Muscle layer of colon (tissue), 2 donors: ENCODE measurements at regions not wholly inside any gene's neighbourhood (a gene's known extent, or its start where the extent isn't known, plus 50 kb on each side); places are given as distances from the start of the nearest gene placed in this dataset.
"Not testable (repeated sequence)": the region's sequence is repeated elsewhere in the genome, so short reads cannot be mapped to it uniquely, and the experiment has no call there.

Source experiments
- H3K27ac ChIP-seq: one replicate; pipeline ENCODE4 v1.7.0; 2013; ENCODE audit warnings: low read depth, mild to moderate bottlenecking, low read length, moderate library complexity
- H3K27me3 ChIP-seq, 2 donors: one replicate each; pipeline ENCODE4 v1.7.0; 2013; ENCODE audit warnings: low read length in 2 of 2, mild to moderate bottlenecking in 2 of 2; ENCODE audit not compliant: insufficient read depth in 2 of 2, control insufficient read depth in 1 of 2
- H3K36me3 ChIP-seq: one replicate; pipeline ENCODE4 v1.7.0; 2013; ENCODE audit warnings: mild to moderate bottlenecking, low read length; ENCODE audit not compliant: insufficient read depth
- H3K4me1 ChIP-seq: one replicate; pipeline ENCODE4 v1.7.0; 2013; ENCODE audit warnings: mild to moderate bottlenecking, low read length; ENCODE audit not compliant: insufficient read depth
- H3K4me3 ChIP-seq, 2 donors: one replicate each; pipeline ENCODE4 v1.7.0; 2013; ENCODE audit warnings: low read length in 2 of 2, low read depth in 1 of 2, mild to moderate bottlenecking in 1 of 2, moderate library complexity in 1 of 2
- H3K9ac ChIP-seq: one replicate; pipeline ENCODE4 v1.7.0; 2013; ENCODE audit warnings: low read length
- H3K9me3 ChIP-seq: one replicate; pipeline ENCODE4 v1.7.0; 2013; ENCODE audit warnings: mild to moderate bottlenecking, low read length
- donor health status: abdominal sarcoma.
- donor health status: Adenocarcinoma of cecum.

DNA sequence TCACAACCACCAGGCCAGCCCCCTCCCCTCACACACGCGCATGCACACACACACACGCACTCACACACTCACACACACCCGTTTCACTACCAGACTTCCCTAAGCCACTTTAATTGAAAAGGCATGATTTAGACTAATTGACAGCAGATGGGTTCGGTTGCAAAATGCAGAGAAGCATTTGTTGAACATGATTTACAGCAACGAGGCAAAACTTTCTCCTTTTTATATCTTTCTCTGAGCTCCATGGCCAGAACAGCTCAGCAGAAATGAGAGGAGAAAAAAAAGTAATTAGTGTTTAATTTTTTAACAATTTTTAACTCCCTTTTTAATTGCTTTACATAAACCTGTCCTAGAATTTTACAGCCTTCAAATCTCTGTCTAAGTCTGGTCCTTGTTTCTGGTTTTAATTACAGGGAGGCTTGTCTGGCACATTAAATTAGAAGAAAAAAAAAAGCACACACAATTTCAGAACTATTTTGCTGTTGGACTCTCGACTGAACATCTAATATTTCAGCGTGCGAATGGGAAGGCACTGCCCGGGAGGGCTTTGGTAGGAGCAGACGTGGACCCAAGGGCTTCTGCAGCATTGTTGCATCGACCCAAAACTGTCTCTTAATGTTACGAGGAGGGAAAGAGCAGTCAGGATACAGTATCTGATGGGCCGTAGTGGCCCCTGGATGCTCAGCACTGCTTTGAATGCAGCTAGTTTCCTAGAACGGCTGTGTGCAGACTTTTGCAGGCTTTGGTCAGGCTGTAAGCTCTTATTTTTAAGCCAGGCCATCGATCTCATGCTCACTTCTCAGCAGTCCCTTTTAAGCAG lies 255.9 kb downstream of the SOX9 start:
- H3K4me3 ChIP-seq: no peak overlapping the region
- H3K27me3 ChIP-seq: no peaks in the 10 kb centered on the region
- H3K36me3 ChIP-seq: no peaks in the 10 kb centered on the region
- H3K9me3 ChIP-seq: no peaks in the 10 kb centered on the region
- peaks cover 5% of the 10 kb centered on the region for H3K4me1 ChIP-seq
- no peak overlapping the region for H3K27ac ChIP-seq
- no peak overlapping the region for H3K9ac ChIP-seq

DNA sequence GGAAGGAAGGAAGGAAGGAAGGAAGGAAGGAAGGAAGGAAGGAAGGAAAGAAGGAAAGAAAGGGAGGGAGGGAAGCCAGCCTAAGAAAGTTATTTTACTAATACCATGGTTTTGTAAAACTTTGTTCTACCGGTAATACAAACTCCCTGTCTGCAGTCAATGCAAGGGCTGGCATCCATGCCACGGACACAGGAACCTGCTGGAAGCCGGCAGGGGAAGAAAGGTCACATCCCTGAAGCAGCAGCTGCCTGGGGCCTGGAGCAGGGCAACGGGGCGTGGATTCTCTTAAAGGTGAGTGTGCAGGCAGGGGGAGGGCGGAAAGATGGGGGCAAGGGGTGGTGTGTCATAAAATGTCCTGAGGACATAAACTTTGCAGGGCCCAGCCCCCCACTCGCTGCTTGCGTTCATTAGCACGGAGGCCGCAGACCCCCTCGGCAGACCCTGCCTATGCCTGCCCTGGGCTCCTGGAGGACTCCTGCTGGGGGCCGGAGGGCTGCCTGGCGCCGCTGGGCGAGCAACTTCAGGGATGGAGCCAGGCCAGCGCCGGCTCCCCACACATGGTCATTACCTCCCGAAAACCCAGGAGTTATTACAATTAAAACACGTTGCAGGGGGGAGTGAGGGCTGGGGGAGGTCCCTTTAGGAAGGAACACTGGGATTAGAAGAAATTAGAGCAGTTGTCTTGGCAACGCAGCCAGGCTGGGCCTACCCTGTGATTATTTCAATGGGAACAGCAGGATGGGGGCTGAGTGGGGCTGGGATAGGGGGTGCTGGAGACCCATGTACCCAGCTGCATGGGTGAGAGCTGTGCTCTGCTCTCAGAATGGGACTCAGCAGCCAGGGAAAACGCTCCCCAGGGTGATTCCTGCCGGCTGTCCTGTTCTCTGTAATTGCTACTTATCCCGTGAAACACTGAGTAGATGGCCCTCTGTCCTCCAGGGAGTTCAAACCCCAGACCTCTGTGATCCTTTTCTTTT lies 257.9 kb downstream of the SOX9 start:
- H3K27ac ChIP-seq: no peak overlapping the region
- no peak overlapping the region for H3K4me3 ChIP-seq
- H3K4me1 ChIP-seq: peaks cover 5% of the 10 kb centered on the region
- no peaks in the 10 kb centered on the region for H3K36me3 ChIP-seq
- no peak overlapping the region for H3K9ac ChIP-seq
- H3K9me3 ChIP-seq: no peaks in the 10 kb centered on the region
- H3K27me3 ChIP-seq: no peaks in the 10 kb centered on the region

DNA sequence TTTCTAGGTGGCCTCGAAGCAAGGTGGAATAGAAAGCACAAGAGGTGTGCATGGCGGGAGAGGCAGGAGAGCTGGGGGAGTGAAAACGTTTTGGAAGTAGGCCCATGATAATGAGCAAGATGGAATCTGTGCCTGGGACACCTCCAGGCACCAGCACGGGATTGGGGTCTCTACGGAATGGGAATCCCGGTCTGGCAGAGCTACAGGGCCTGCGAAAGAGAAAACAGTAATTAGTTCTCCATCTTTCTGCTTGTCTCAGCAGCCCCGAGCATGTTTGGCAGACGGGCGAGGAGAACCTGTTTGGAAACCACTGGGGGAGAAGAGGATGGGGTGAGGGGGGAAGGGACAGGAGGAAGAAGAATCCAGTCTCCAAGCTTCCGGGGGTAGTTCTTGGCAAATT lies 258.7 kb downstream of the SOX9 start:
- H3K27ac ChIP-seq: no peak overlapping the region
- no peaks in the 10 kb centered on the region for H3K9me3 ChIP-seq
- no peak overlapping the region for H3K9ac ChIP-seq
- H3K4me3 ChIP-seq: no peak overlapping the region
- H3K27me3 ChIP-seq: no peaks in the 10 kb centered on the region
- no peaks in the 10 kb centered on the region for H3K36me3 ChIP-seq
- H3K4me1 ChIP-seq: no peaks in the 10 kb centered on the region

DNA sequence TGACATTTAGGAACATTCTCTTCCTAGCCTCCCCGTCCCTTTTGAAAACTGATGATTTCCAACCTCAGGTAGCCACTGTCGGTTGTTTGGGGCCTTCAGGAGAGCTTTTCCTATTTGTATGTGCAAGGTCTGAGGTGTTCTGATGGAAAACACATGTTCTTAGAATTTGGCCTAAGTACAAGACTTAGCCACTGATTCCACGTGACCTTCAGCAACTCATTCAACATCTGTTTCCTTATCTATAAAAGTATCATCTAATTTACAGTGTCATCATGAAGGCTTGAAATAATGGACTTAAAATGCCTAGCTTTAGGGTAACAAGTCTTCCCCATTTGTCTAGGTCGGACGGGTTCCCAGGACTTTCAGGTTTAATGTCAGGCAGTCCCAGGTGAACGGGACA lies 259.3 kb downstream of the SOX9 start:
- Histone ChIP-seq H3K27ac (no peak overlapping the region), H3K4me1 (no peaks in the 10 kb centered on the region), H3K4me3 (no peak overlapping the region), H3K36me3 (no peaks in the 10 kb centered on the region), H3K9ac (no peak overlapping the region), H3K27me3 (no peaks in the 10 kb centered on the region), H3K9me3 (no peaks in the 10 kb centered on the region)

DNA sequence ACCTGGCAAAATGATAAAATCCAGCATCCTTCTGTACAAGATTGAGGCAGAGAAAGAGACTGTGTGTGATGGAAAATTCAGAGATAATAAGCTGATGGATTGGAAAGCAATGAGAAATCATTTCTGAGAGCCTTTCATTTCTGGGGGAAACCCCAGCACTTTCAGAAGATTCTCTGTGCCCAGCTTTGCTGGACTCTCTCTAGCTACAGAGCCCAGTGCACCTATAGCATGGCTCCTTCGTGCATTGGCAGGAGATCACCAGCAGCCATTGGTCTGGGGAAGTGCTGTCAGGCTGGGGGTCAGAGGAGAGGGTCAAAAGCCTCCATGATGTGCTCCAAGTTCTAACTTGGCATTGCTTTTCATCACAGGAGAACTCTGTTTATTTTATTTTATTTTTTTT lies 259.9 kb downstream of the SOX9 start:
- Histone ChIP-seq H3K27ac (no peak overlapping the region), H3K36me3 (no peaks in the 10 kb centered on the region), H3K9me3 (no peaks in the 10 kb centered on the region), H3K27me3 (no peaks in the 10 kb centered on the region), H3K9ac (no peak overlapping the region), H3K4me1 (no peaks in the 10 kb centered on the region), H3K4me3 (no peak overlapping the region)

DNA sequence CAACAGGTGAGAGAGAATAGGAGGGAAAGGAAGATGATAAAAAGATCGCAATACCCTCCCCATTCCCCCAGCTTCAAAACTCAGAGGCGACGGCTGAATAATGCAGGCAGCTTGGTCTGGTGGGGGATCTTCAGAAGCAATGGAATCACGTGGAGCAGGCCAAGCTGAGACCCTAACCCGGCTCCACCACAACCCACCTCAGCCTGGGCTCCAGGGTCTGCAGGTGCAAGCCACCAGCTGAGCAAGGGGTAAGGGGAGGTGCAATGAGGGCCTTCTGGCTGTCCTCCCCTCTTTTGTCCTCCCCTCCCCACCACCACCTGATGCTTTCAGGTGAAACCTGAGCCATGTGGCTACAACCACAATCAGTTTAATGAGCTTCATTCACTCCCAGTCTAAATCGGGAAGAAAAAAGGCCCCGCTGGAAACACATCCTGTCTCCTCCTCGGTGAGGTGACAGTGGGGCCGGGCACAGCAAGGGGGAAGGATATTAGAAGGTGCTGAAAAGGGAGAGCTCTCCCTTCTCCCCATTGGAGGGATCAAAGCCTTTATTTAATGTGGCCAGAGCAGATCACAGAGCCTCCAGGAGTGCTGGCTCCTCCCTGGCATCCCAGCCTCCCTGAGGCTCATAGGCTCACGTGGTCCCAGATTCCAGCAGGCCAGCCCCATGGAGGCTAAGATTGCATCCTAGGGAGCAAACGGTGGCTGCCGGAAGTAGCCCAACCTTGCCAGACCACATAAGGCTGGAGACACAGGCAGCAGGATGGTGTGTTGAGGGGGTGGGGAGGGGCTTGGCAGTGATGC lies 261.0 kb downstream of the SOX9 start:
- Histone ChIP-seq H3K9ac (no peak overlapping the region), H3K4me1 (no peaks in the 10 kb centered on the region), H3K9me3 (no peaks in the 10 kb centered on the region), H3K27me3 (no peaks in the 10 kb centered on the region), H3K27ac (no peak overlapping the region), H3K36me3 (no peaks in the 10 kb centered on the region), H3K4me3 (no peak overlapping the region)

DNA sequence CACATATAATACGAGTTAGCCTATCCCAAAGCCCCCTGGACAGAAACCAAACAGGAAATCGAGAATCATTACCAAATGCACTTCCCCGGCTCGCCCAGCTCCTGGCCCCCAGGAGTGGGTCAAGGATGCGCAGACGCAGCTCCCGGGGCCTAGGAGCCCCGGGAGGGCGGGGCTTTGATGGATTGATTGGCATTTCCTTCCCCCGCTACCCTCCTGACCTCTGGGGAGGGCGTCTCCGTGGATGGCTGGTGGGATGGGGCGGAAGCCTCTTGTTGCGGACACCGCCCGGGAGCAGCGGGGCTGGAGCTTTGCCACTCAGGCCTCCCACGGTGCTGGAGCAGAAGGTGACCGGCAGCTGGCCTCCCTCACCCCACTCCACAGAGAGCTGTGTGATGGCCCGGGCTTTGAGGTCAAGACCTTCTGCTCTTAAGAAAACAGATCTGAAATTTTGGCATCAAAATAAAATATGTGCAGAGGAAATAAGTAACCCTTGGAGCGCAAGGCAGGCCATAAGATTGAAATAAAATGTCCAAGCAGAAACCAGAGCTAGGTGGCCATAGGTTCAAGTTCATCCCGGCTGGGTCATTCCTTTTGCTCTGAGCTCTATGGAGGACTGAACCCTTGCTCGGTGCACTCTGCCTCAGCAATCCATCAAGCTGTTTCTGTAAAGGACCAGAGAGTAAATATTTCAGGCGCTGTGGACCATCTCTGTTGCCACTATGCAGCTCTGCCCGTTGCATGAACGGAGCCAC lies 262.3 kb downstream of the SOX9 start:
- Histone ChIP-seq H3K4me3 (no peak overlapping the region), H3K27ac (no peak overlapping the region), H3K36me3 (no peaks in the 10 kb centered on the region), H3K4me1 (no peaks in the 10 kb centered on the region), H3K27me3 (no peaks in the 10 kb centered on the region), H3K9me3 (no peaks in the 10 kb centered on the region), H3K9ac (no peak overlapping the region)

DNA sequence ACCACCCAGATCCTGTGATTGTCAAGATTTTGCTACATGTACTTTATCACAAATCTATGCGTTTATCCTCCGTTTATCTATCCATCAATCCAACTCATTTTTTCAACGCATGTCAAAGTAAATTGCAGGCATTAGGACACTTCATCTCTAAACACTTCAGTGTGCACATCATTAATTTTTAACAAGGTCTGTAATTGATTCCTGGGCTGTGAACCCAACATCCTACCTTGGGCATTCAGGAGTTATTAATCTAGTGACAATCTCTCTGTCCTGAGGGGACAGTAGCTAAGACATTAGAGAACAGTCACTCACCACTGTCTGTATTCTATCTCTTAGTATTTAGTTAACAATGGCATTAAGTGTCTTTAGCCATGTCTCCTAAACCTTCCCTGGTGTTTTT lies 264.7 kb downstream of the SOX9 start:
- Histone ChIP-seq H3K4me1 (no peaks in the 10 kb centered on the region), H3K36me3 (no peaks in the 10 kb centered on the region), H3K27me3 (no peaks in the 10 kb centered on the region), H3K9me3 (no peaks in the 10 kb centered on the region), H3K27ac (no peak overlapping the region), H3K4me3 (no peak overlapping the region), H3K9ac (no peak overlapping the region)

DNA sequence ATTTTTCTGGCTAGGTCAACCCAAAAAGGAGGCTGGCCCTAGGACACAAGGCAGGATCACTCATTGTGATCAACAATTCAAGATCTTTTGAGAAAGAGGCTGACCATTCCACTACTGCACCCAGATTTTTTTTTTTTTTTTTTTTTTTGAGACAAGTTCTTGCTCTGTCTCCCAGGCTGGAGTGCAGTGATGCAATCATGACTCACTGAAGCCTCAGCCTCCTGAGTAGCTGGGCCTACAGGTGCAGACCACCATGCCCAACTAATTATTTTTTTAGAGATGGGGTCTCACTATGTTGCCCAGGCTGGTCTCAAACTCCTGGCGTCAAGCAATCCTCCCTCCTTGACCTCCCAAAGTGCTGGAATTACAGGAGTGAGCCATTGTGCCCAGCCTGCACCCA lies 265.4 kb downstream of the SOX9 start:
- not testable (repeated sequence) for H3K27ac ChIP-seq, H3K4me1 ChIP-seq, H3K36me3 ChIP-seq, H3K9me3 ChIP-seq, H3K4me3 ChIP-seq, H3K9ac ChIP-seq, H3K27me3 ChIP-seq

DNA sequence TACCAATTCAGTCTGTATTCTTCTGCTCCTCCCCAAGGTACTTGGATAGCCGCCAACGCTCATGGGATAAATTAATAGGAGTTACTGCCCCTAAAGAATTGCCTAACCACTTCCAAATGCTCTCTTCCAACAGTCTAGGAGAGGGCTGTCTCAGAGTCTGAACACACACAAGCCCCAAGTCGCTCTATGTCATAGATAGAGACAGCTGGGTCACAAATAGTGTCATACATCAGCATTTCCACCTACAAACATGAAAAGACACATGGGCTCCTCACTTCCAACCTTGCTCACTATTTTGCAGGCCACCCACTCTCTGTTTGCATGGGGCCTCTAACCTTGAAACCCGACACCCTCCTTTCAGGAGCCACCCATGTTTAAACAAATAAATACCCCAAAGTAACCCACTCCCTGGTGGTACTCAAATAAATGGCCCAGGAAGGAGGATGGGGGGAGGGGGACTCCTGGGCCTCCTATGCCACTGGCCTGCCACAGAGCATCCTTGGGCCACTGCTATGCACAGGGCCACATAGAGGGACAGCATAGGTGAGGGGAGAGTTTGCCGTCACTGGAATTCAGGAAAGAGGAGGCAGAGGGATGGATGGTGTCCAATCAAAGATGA lies 265.9 kb downstream of the SOX9 start:
- no peak overlapping the region for H3K9ac ChIP-seq
- H3K4me1 ChIP-seq: no peaks in the 10 kb centered on the region
- H3K9me3 ChIP-seq: no peaks in the 10 kb centered on the region
- H3K4me3 ChIP-seq: no peak overlapping the region
- H3K27me3 ChIP-seq: no peaks in the 10 kb centered on the region
- no peak overlapping the region for H3K27ac ChIP-seq
- H3K36me3 ChIP-seq: no peaks in the 10 kb centered on the region
